HCT116 (cell line): ENCODE measurements at regions not wholly inside any gene's neighbourhood (a gene's known extent, or its start where the extent isn't known, plus 50 kb on each side); places are given as distances from the start of the nearest gene placed in this dataset.

Experiments used
- ATAC-seq: fragments of 200-7000 bp; cut with Tn5 transposase; 2 replicates; pipeline ENCODE4 v1.9.1; 2020; ENCODE audit warnings: mild to moderate bottlenecking, moderate library complexity
- BruUV-seq: library from RNA; stranded (reverse); fragments of 400-500 nt; replicated peaks from 2 replicates; lab custom pipeline; 2021; lab: Mats Ljungman, UMichigan
- CTCF ChIA-PET: fragments of 300-600 bp; sonication (Branson Sonifier 250); formaldehyde crosslinking; loops from one replicate; lab custom pipeline; 2021; ENCODE audit warnings: antibody characterized with exemption; lab: Charles Lee
- POLR2A ChIA-PET: fragments of 300-600, 350-600 bp; sonication (Branson Sonifier 250); formaldehyde crosslinking; loops from one replicate; lab custom pipeline; 2021; ENCODE audit warnings: antibody characterized with exemption; lab: Charles Lee
- RAD21 ChIA-PET, 2 experiments: fragments of 300-600 bp; sonication (Branson Sonifier 250); formaldehyde crosslinking; loops; one replicate each; lab custom pipeline; 2023; ENCODE audit warnings: low total read pairs in 2 of 2; ENCODE audit not compliant: uncharacterized antibody in 2 of 2, unreplicated experiment in 2 of 2, low non-redundant PET in 1 of 2; lab: Charles Lee
- DNase-seq: peaks from one replicate; pipeline ENCODE4 v3.0.0-alpha.2; 2010; ENCODE audit warnings: low read depth, low spot score
- H2AFZ ChIP-seq: fragments of 200-600 bp; shearing (Covaris generic), sonication (generic); 2 replicates; pipeline ENCODE4 v1.6.1; 2017; ENCODE audit warnings: low read depth, mixed run types, mixed read lengths, antibody characterized with exemption, low read length; ENCODE audit not compliant: poor library complexity, severe bottlenecking
- H3K27ac ChIP-seq: 2 replicates; pipeline ENCODE4 v1.5.1; 2012; ENCODE audit warnings: low read depth, low read length
- H3K27me3 ChIP-seq: fragments of 200-600 bp; sonication (generic); 2 replicates; pipeline ENCODE4 v1.6.1; 2016; ENCODE audit warnings: mixed run types, low read length, mixed read lengths; ENCODE audit not compliant: insufficient read depth
- H3K36me3 ChIP-seq, 2 experiments: fragments of 200-500 bp in 1 of 2; fragments of 200-600 bp in 1 of 2; sonication (Bioruptor generic) in 1 of 2; sonication (generic) in 1 of 2; 2 replicates each; pipeline versions ENCODE4 v1.5.1 to v1.6.1; 2014 to 2016; ENCODE audit warnings: low read length in 2 of 2, inconsistent platforms in 1 of 2, mixed read lengths in 1 of 2, mixed run types in 1 of 2; ENCODE audit not compliant: insufficient read depth in 2 of 2, control insufficient read depth in 1 of 2
- H3K4me1 ChIP-seq, 2 experiments: fragments of 200-600 bp in 1 of 2; sonication (generic) in 1 of 2; 2 replicates each; pipeline versions ENCODE4 v1.5.1 to v1.6.1; 2012 to 2017; ENCODE audit warnings: low read length in 2 of 2, inconsistent platforms in 1 of 2, mild to moderate bottlenecking in 1 of 2, mixed read lengths in 1 of 2, mixed run types in 1 of 2, moderate library complexity in 1 of 2; ENCODE audit not compliant: insufficient read depth in 2 of 2, control insufficient read depth in 1 of 2
- H3K4me2 ChIP-seq: fragments of 200-600 bp; sonication (generic); 2 replicates; pipeline ENCODE4 v1.6.1; 2017; ENCODE audit warnings: mixed run types, low read length, mixed read lengths
- H3K4me3 ChIP-seq, 2 experiments: fragments of 200-600 bp in 1 of 2; sonication (generic) in 1 of 2; replicated peaks in 1 of 2; 2 replicates each; pipeline ENCODE4 v1.5.1; 2011 to 2016; ENCODE audit warnings: low read length in 2 of 2, control low read depth in 1 of 2, low read depth in 1 of 2, mild to moderate bottlenecking in 1 of 2, mixed read lengths in 1 of 2, mixed run types in 1 of 2
- H3K79me2 ChIP-seq: fragments of 200-600 bp; sonication (generic); 2 replicates; pipeline ENCODE4 v1.6.1; 2017; ENCODE audit warnings: mild to moderate bottlenecking, mixed run types, low read length, moderate library complexity, mixed read lengths; ENCODE audit not compliant: insufficient read depth
- H3K9ac ChIP-seq: fragments of 200-600 bp; sonication (generic); 2 replicates; pipeline ENCODE4 v1.6.1; 2016; ENCODE audit warnings: low read length, mixed read lengths
- H3K9me2 ChIP-seq: fragments of 200-600 bp; sonication (generic), shearing (Covaris generic); 2 replicates; pipeline ENCODE4 v1.6.1; 2017; ENCODE audit warnings: mixed run types, mild to moderate bottlenecking, moderate library complexity; ENCODE audit not compliant: insufficient read depth
- H3K9me3 ChIP-seq, 2 experiments: fragments of 200-500 bp in 1 of 2; fragments of 200-600 bp in 1 of 2; sonication (Bioruptor generic) in 1 of 2; sonication (generic) in 1 of 2; 2 replicates each; pipeline ENCODE4 v1.6.1; 2014 to 2017; ENCODE audit warnings: low read length in 2 of 2, mixed read lengths in 2 of 2, inconsistent platforms in 1 of 2, low read depth in 1 of 2, mild to moderate bottlenecking in 1 of 2, mixed run types in 1 of 2, moderate library complexity in 1 of 2; ENCODE audit not compliant: control insufficient read depth in 1 of 2, insufficient read depth in 1 of 2
- H4K20me1 ChIP-seq: fragments of 200-600 bp; sonication (generic), shearing (Covaris generic); 2 replicates; pipeline ENCODE4 v1.6.1; 2017; ENCODE audit warnings: mixed run types, mild to moderate bottlenecking, moderate library complexity; ENCODE audit not compliant: insufficient read depth
- CBX3 ChIP-seq: IDR thresholded peaks from 2 replicates; pipeline ENCODE4 v1.6.1; 2012; ENCODE audit warnings: low read depth
- CEBPB ChIP-seq: IDR thresholded peaks from 2 replicates; pipeline ENCODE4 v1.6.1; 2012; ENCODE audit warnings: low read depth
- ELF1 ChIP-seq: IDR thresholded peaks from 2 replicates; pipeline ENCODE4 v1.6.1; 2012; ENCODE audit warnings: low read depth, borderline replicate concordance
- EZH2 ChIP-seq: fragments of 200-600 bp; sonication (generic); IDR thresholded peaks from 2 replicates; pipeline ENCODE4 v1.6.1; 2017; ENCODE audit warnings: antibody characterized with exemption, mixed run types
- FOSL1 ChIP-seq: IDR thresholded peaks from 2 replicates; pipeline ENCODE4 v1.6.1; 2012; ENCODE audit warnings: low read depth
- JUND ChIP-seq: IDR thresholded peaks from 2 replicates; pipeline ENCODE4 v1.6.1; 2012
- POLR2A ChIP-seq: IDR thresholded peaks from 2 replicates; pipeline ENCODE4 v1.7.0; 2011; ENCODE audit warnings: borderline replicate concordance; ENCODE audit not compliant: insufficient read depth, insufficient read length; ENCODE audit errors: extremely low read depth
- POLR2AphosphoS5 ChIP-seq: IDR thresholded peaks from 2 replicates; pipeline ENCODE4 v1.6.1; 2011; ENCODE audit warnings: mild to moderate bottlenecking, low read depth, low read length, moderate library complexity
- RAD21 ChIP-seq: IDR thresholded peaks from 2 replicates; pipeline ENCODE4 v1.6.1; 2012; ENCODE audit warnings: low read depth, mild to moderate bottlenecking
- SIN3A ChIP-seq: IDR thresholded peaks from 2 replicates; pipeline ENCODE4 v1.6.1; 2012; ENCODE audit warnings: low read depth
- SP1 ChIP-seq: IDR thresholded peaks from 2 replicates; pipeline ENCODE4 v1.6.1; 2012; ENCODE audit warnings: low read depth
- TCF7L2 ChIP-seq: IDR thresholded peaks from 2 replicates; pipeline ENCODE4 v1.7.0; 2011; ENCODE audit warnings: borderline replicate concordance, inconsistent platforms; ENCODE audit not compliant: insufficient read depth, insufficient read length; ENCODE audit errors: extremely low read depth
- YY1 ChIP-seq: IDR thresholded peaks from 2 replicates; pipeline ENCODE4 v1.6.1; 2011; ENCODE audit warnings: low read length, low read depth, moderate library complexity, mild to moderate bottlenecking; ENCODE audit not compliant: insufficient replicate concordance; ENCODE audit errors: extremely low read depth
- ZFX ChIP-seq: fragments of 450-650 bp; IDR thresholded peaks from 2 replicates; pipeline ENCODE4 v1.6.1; 2017
- intact Hi-C: fragments of 100-400 bp; cut with micrococcal nuclease; formaldehyde crosslinking; loops from 2 replicates; pipeline ENCODE4 v1.10.0; 2022
- TF ChIP-seq, protein P1 (sequence below): IDR thresholded peaks from 2 replicates; pipeline ENCODE4 v1.6.1; 2012; ENCODE audit warnings: low read depth
- TF ChIP-seq, protein P2 (sequence below): IDR thresholded peaks from 2 replicates; pipeline ENCODE4 v1.6.1; 2011; ENCODE audit warnings: mild to moderate bottlenecking, low read length, moderate library complexity; ENCODE audit not compliant: insufficient replicate concordance; ENCODE audit errors: extremely low read depth
- TF ChIP-seq, protein P3 (sequence below): IDR thresholded peaks from 2 replicates; pipeline ENCODE4 v1.6.1; 2012
- TF ChIP-seq, protein P4 (sequence below): IDR thresholded peaks from 2 replicates; pipeline ENCODE4 v1.6.1; 2012

DNA sequence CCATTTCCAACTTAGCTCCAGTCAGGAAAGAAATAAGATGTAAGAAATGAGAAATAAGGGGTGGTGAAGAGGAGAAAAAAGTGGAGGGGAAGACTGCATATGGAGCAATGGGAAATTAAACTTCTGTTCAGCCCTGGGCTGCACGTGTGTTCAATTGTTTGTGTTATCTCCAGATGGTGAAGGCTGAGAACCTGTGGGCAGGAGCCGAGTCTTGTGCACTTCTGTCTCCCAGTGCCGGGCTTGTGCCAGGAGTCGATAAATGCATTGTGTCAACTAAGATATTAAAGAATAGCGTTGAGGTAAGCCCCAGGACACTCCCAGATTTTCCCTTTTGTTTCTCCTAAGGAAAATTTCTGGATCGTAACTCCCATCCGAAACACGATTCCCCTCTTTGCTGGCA lies 98.2 kb downstream of the PRLHR start:
- Histone ChIP-seq H3K79me2 (no peaks in the 10 kb centered on the region), H3K36me3 (no peaks in the 10 kb centered on the region), H3K9me2 (no peaks in the 10 kb centered on the region), H4K20me1 (no peaks in the 10 kb centered on the region), H3K9ac (no peak overlapping the region), H3K4me3 (no peak overlapping the region), H3K4me1 (peaks cover 0 to 10% of the 10 kb centered on the region in 2 experiments; a peak in 2 of 4 replicates), H3K9me3 (no peaks in the 10 kb centered on the region), H3K4me2 (no peak overlapping the region), H3K27ac (no peak overlapping the region), H3K27me3 (no peaks in the 10 kb centered on the region), H2AFZ (no peak overlapping the region)
- ChIA-PET POLR2A (no interaction called here), CTCF (no interaction called here), RAD21 (no interaction called here)
- no TSS peak for BruUV-seq
- ATAC-seq (no peak), DNase-seq (no peak)
- TF ChIP-seq YY1 (no peak), TCF7L2 (no peak), JUND (no peak), RAD21 (no peak), ZFX (no peak), SIN3A (no peak), SP1 (no peak), POLR2AphosphoS5 (no peak), CBX3 (no peak), ELF1 (no peak), CEBPB (no peak), FOSL1 (no peak), POLR2A (no peak), EZH2 (no peak)
- TF ChIP-seq, protein P1, sequence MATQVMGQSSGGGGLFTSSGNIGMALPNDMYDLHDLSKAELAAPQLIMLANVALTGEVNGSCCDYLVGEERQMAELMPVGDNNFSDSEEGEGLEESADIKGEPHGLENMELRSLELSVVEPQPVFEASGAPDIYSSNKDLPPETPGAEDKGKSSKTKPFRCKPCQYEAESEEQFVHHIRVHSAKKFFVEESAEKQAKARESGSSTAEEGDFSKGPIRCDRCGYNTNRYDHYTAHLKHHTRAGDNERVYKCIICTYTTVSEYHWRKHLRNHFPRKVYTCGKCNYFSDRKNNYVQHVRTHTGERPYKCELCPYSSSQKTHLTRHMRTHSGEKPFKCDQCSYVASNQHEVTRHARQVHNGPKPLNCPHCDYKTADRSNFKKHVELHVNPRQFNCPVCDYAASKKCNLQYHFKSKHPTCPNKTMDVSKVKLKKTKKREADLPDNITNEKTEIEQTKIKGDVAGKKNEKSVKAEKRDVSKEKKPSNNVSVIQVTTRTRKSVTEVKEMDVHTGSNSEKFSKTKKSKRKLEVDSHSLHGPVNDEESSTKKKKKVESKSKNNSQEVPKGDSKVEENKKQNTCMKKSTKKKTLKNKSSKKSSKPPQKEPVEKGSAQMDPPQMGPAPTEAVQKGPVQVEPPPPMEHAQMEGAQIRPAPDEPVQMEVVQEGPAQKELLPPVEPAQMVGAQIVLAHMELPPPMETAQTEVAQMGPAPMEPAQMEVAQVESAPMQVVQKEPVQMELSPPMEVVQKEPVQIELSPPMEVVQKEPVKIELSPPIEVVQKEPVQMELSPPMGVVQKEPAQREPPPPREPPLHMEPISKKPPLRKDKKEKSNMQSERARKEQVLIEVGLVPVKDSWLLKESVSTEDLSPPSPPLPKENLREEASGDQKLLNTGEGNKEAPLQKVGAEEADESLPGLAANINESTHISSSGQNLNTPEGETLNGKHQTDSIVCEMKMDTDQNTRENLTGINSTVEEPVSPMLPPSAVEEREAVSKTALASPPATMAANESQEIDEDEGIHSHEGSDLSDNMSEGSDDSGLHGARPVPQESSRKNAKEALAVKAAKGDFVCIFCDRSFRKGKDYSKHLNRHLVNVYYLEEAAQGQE, result no peak
- TF ChIP-seq, protein P2, sequence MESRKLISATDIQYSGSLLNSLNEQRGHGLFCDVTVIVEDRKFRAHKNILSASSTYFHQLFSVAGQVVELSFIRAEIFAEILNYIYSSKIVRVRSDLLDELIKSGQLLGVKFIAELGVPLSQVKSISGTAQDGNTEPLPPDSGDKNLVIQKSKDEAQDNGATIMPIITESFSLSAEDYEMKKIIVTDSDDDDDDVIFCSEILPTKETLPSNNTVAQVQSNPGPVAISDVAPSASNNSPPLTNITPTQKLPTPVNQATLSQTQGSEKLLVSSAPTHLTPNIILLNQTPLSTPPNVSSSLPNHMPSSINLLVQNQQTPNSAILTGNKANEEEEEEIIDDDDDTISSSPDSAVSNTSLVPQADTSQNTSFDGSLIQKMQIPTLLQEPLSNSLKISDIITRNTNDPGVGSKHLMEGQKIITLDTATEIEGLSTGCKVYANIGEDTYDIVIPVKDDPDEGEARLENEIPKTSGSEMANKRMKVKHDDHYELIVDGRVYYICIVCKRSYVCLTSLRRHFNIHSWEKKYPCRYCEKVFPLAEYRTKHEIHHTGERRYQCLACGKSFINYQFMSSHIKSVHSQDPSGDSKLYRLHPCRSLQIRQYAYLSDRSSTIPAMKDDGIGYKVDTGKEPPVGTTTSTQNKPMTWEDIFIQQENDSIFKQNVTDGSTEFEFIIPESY, result no peak
- TF ChIP-seq, protein P3, sequence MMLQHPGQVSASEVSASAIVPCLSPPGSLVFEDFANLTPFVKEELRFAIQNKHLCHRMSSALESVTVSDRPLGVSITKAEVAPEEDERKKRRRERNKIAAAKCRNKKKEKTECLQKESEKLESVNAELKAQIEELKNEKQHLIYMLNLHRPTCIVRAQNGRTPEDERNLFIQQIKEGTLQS, result no peak
- TF ChIP-seq, protein P4, sequence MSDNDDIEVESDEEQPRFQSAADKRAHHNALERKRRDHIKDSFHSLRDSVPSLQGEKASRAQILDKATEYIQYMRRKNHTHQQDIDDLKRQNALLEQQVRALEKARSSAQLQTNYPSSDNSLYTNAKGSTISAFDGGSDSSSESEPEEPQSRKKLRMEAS, result no peak
- intact Hi-C loops, result no loop called here
